Ishikawa (cell line): ENCODE measurements at regions not wholly inside any gene's neighbourhood (a gene's known extent, or its start where the extent isn't known, plus 50 kb on each side); places are given as distances from the start of the nearest gene placed in this dataset.

Source experiments
- CEBPB ChIP-seq: IDR thresholded peaks from 2 replicates; pipeline ENCODE4 v1.6.1; 2012
- CREB1 ChIP-seq: IDR thresholded peaks from 2 replicates; pipeline ENCODE4 v1.6.1; 2012; ENCODE audit warnings: low read depth
- EGR1 ChIP-seq: IDR thresholded peaks from 2 replicates; pipeline ENCODE4 v1.6.1; 2012
- EP300 ChIP-seq: IDR thresholded peaks from 2 replicates; pipeline ENCODE4 v1.6.1; 2012; ENCODE audit warnings: borderline replicate concordance
- FOXM1 ChIP-seq: IDR thresholded peaks from 2 replicates; pipeline ENCODE4 v1.6.1; 2012; ENCODE audit warnings: low read depth, borderline replicate concordance
- MAX ChIP-seq: IDR thresholded peaks from 2 replicates; pipeline ENCODE4 v1.6.1; 2012
- NFIC ChIP-seq: IDR thresholded peaks from 2 replicates; pipeline ENCODE4 v1.6.1; 2012
- RAD21 ChIP-seq: IDR thresholded peaks from 2 replicates; pipeline ENCODE4 v1.6.1; 2012; ENCODE audit warnings: low read depth
- REST ChIP-seq: IDR thresholded peaks from 2 replicates; pipeline ENCODE4 v1.6.1; 2012; ENCODE audit warnings: low read depth, mild to moderate bottlenecking
- TAF1 ChIP-seq: IDR thresholded peaks from 2 replicates; pipeline ENCODE4 v1.6.1; 2012; ENCODE audit warnings: low read depth, mild to moderate bottlenecking
- TCF12 ChIP-seq: IDR thresholded peaks from 2 replicates; pipeline ENCODE4 v1.6.1; 2012; ENCODE audit warnings: low read depth
- TEAD4 ChIP-seq: IDR thresholded peaks from 2 replicates; pipeline ENCODE4 v1.6.1; 2012
- USF1 ChIP-seq: IDR thresholded peaks from 2 replicates; pipeline ENCODE4 v1.6.1; 2012
- YY1 ChIP-seq: IDR thresholded peaks from 2 replicates; pipeline ENCODE4 v1.6.1; 2012; ENCODE audit warnings: low read depth
- ZBTB7A ChIP-seq: IDR thresholded peaks from 2 replicates; pipeline ENCODE4 v1.6.1; 2012; ENCODE audit warnings: low read depth

- TF ChIP-seq YY1: no peak
- no peak for TF ChIP-seq TEAD4
- no peak for TF ChIP-seq REST
- TF ChIP-seq FOXM1: no peak
- TF ChIP-seq USF1: no peak
- TF ChIP-seq EP300: no peak
- no peak for TF ChIP-seq NFIC
These were observed 385.5 kb upstream of the PFKP start for GRCh38 chr10:2681891-2682290.

- no peak for TF ChIP-seq EP300
- no peak for TF ChIP-seq USF1
- no peak for TF ChIP-seq ZBTB7A
- TF ChIP-seq FOXM1: no peak
- TF ChIP-seq CEBPB: no peak
- TF ChIP-seq EGR1: no peak
- no peak for TF ChIP-seq NFIC
- TF ChIP-seq CREB1: no peak
- TF ChIP-seq RAD21: no peak
- no peak for TF ChIP-seq YY1
- TF ChIP-seq REST: no peak
- no peak for TF ChIP-seq TEAD4
- TF ChIP-seq MAX: no peak
- TF ChIP-seq TAF1: no peak
- TF ChIP-seq TCF12: no peak
These were observed 386.5 kb upstream of the PFKP start for GRCh38 chr10:2680821-2681220.

GRCh38 chr10:2679646-2680045 lies 387.7 kb upstream of the PFKP start:
- TF ChIP-seq EP300 (no peak), NFIC (no peak), USF1 (no peak), YY1 (no peak), RAD21 (no peak), FOXM1 (no peak), MAX (no peak), TCF12 (no peak)

- TF ChIP-seq REST (no peak), MAX (no peak), TEAD4 (no peak), CREB1 (no peak), ZBTB7A (no peak), TAF1 (no peak), EP300 (no peak), RAD21 (no peak), NFIC (no peak), TCF12 (no peak), CEBPB (no peak)
These were observed 390.9 kb upstream of the PFKP start for GRCh38 chr10:2676455-2676854.
